HG03378 (cell line): ENCODE measurements at regions not wholly inside any gene's neighbourhood (a gene's known extent, or its start where the extent isn't known, plus 50 kb on each side); places are given as distances from the start of the nearest gene placed in this dataset.

ENCODE experiments used
- ATAC-seq: cut with Tn5 transposase; IDR thresholded peaks from one replicate; pipeline ENCODE4 v1.9.1; 2021; ENCODE audit warnings: mild to moderate bottlenecking, moderate library complexity; ENCODE audit not compliant: unreplicated experiment

GRCh38 chr9:89554307-89555035 is 50.3 kb upstream of the GADD45G start:
- no peak for ATAC-seq

GRCh38 chr9:89553451-89554010 is 51.3 kb upstream of the GADD45G start:
- ATAC-seq, result no peak

GRCh38 chr9:89550346-89550927 is 52.5 kb upstream of the SEMA4D start:
- ATAC-seq, result no peak

GRCh38 chr9:89549031-89549644 is 51.2 kb upstream of the SEMA4D start:
- peak; percentile 90 for ATAC-seq

- ATAC-seq, result no peak
Measured at GRCh38 chr9:89548071-89548638, 50.2 kb upstream of the SEMA4D start.
